ENCODE measurements at regions not wholly inside any gene's neighbourhood (a gene's known extent, or its start where the extent isn't known, plus 50 kb on each side); places are given as distances from the start of the nearest gene placed in this dataset.
A peak's percentile ranks its signal among the peaks of the same experiment; 100 is the strongest.

DNA sequence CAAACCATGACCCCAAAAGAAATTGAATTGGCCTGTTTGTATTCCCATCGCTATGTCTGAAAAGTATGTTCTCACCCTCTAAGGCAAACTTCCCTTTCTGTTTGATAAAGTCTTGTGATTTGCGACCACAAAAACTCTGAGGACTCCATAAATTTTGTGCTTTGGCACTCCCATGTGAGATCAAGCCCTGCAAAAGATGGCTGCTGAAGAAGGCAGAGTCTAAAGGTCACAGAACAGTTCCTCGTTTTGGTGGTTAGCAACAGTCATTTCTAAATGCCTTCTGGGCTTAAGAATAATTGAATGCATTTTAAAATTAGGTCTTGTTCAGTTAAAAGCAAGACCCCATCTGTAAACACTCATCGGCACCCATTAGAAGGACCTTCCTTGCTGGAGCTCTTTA is 441.6 kb downstream of the OMA1 start:
- Histone ChIP-seq H3K27ac (ENCODE audit: low read depth, low read length) (no peak overlapping the region), H3K36me3 (ENCODE audit: control insufficient read depth, insufficient read depth, low read length) (no peaks in the 10 kb centered on the region), H3K4me3 (ENCODE audit: low read length) (no peak overlapping the region), H3K9me3 (ENCODE audit: control insufficient read depth, low read length) (no peaks in the 10 kb centered on the region), H3K9ac (ENCODE audit: extremely low read depth, low read length, poor library complexity, severe bottlenecking) (no peak overlapping the region), H3K4me1 (ENCODE audit: control insufficient read depth, insufficient read depth, low read length) (no peaks in the 10 kb centered on the region), H3K27me3 (ENCODE audit: control insufficient read depth, insufficient read depth, low read length, poor library complexity, severe bottlenecking) (no peaks in the 10 kb centered on the region)
- TF ChIP-seq, protein P1, sequence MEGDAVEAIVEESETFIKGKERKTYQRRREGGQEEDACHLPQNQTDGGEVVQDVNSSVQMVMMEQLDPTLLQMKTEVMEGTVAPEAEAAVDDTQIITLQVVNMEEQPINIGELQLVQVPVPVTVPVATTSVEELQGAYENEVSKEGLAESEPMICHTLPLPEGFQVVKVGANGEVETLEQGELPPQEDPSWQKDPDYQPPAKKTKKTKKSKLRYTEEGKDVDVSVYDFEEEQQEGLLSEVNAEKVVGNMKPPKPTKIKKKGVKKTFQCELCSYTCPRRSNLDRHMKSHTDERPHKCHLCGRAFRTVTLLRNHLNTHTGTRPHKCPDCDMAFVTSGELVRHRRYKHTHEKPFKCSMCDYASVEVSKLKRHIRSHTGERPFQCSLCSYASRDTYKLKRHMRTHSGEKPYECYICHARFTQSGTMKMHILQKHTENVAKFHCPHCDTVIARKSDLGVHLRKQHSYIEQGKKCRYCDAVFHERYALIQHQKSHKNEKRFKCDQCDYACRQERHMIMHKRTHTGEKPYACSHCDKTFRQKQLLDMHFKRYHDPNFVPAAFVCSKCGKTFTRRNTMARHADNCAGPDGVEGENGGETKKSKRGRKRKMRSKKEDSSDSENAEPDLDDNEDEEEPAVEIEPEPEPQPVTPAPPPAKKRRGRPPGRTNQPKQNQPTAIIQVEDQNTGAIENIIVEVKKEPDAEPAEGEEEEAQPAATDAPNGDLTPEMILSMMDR (conservative IDR thresholded peaks at IDR 0.05): no peak
- Mint-ChIP-seq H3K27me3 (ENCODE audit: insufficient read depth) (peaks cover 2% of the 10 kb centered on the region), H3K4me1 (no peaks in the 10 kb centered on the region), H3K36me3 (ENCODE audit: low read depth) (no peaks in the 10 kb centered on the region), H3K4me3 (no peak overlapping the region), H3K27ac (no peak overlapping the region), H3K9me3 (no peaks in the 10 kb centered on the region)
- WGBS, 2 experiments (ENCODE audit: insufficient coverage in 1 of 2, insufficient read length in 1 of 2): 91 to 94% methylated on average over 4 of the region's 4 CpGs
- no peak for DNase-seq

DNA sequence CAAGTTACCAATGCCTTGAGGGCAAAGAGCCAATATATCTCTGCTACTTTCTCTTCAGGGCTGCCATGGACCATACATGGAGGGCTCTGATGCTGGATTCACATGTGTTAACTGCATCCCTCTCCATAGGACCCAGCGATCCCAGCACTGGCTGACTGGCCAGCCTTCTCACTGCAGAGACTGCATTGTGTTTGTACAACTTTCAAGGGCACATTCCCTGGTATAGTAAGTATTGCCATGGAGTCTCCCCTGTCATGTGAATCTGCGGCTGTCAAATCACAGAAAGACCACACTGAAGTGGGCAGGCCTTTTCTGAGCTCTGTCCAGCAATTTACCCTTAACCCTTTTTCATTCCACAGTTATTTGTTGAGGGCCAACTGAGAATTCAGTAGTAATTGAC is 449.8 kb downstream of the OMA1 start:
- no peaks in the 10 kb centered on the region for H3K27me3 Mint-ChIP-seq (ENCODE audit: insufficient read depth)
- DNase-seq: no peak
- H3K27me3 ChIP-seq (ENCODE audit: control insufficient read depth, insufficient read depth, low read length, poor library complexity, severe bottlenecking): no peaks in the 10 kb centered on the region
- H3K4me1 Mint-ChIP-seq: peaks cover 7% of the 10 kb centered on the region
- WGBS, 2 experiments (ENCODE audit: insufficient coverage in 1 of 2, insufficient read length in 1 of 2): 90 to 93% methylated on average over 2 of the region's 2 CpGs
- H3K27ac ChIP-seq (ENCODE audit: low read depth, low read length): no peak overlapping the region
- H3K9ac ChIP-seq (ENCODE audit: extremely low read depth, low read length, poor library complexity, severe bottlenecking): no peak overlapping the region
- no peaks in the 10 kb centered on the region for H3K9me3 ChIP-seq (ENCODE audit: control insufficient read depth, low read length)
- no peaks in the 10 kb centered on the region for H3K36me3 ChIP-seq (ENCODE audit: control insufficient read depth, insufficient read depth, low read length)
- no peaks in the 10 kb centered on the region for H3K4me1 ChIP-seq (ENCODE audit: control insufficient read depth, insufficient read depth, low read length)
- no peaks in the 10 kb centered on the region for H3K36me3 Mint-ChIP-seq (ENCODE audit: low read depth)
- no peak overlapping the region for H3K4me3 Mint-ChIP-seq
- H3K27ac Mint-ChIP-seq: no peak overlapping the region
- no peak overlapping the region for H3K4me3 ChIP-seq (ENCODE audit: low read length)
- TF ChIP-seq, protein P1 (conservative IDR thresholded peaks at IDR 0.05): no peak
- H3K9me3 Mint-ChIP-seq: no peaks in the 10 kb centered on the region

DNA sequence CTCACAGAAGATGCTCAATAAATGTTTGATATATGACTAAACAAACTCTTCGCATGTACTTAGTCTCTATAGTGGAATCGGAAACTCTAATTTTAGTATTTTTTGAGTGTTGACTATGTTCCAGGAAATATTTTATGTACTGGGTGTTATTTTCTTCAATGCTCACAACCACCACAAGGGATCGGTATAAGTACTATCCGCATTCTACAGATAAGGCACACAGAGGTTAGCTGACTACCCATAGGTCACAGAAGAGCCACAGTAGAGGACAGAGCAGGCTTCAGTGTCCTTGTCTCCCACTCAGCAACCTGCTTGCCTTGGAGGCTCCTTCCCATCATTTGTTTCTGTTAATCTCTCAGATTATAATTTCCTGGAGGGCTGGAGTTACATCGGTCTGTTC is 451.3 kb downstream of the OMA1 start:
- H3K36me3 Mint-ChIP-seq (ENCODE audit: low read depth): no peaks in the 10 kb centered on the region
- peaks cover 17% of the 10 kb centered on the region for H3K4me1 Mint-ChIP-seq
- H3K9me3 Mint-ChIP-seq: no peaks in the 10 kb centered on the region
- Histone ChIP-seq H3K36me3 (ENCODE audit: control insufficient read depth, insufficient read depth, low read length) (no peaks in the 10 kb centered on the region), H3K9me3 (ENCODE audit: control insufficient read depth, low read length) (no peaks in the 10 kb centered on the region), H3K27me3 (ENCODE audit: control insufficient read depth, insufficient read depth, low read length, poor library complexity, severe bottlenecking) (no peaks in the 10 kb centered on the region), H3K4me3 (ENCODE audit: low read length) (no peak overlapping the region), H3K9ac (ENCODE audit: extremely low read depth, low read length, poor library complexity, severe bottlenecking) (no peak overlapping the region), H3K4me1 (ENCODE audit: control insufficient read depth, insufficient read depth, low read length) (no peaks in the 10 kb centered on the region), H3K27ac (ENCODE audit: low read depth, low read length) (no peak overlapping the region)
- WGBS, 2 experiments (ENCODE audit: insufficient coverage in 1 of 2, insufficient read length in 1 of 2): 97 to 100% methylated on average over 2 to 5 of the region's 5 CpGs
- no peak overlapping the region for H3K27ac Mint-ChIP-seq
- TF ChIP-seq, protein P1 (conservative IDR thresholded peaks at IDR 0.05): peak; percentile 58
- DNase-seq: no peak
- H3K4me3 Mint-ChIP-seq: no peak overlapping the region
- no peaks in the 10 kb centered on the region for H3K27me3 Mint-ChIP-seq (ENCODE audit: insufficient read depth)
